Stimulated activated CD4-positive, alpha-beta T cell treated with anti-CD3 and anti-CD28 coated beads, Interleukin-4, amount 100 ng/mL, for 48 hours (primary cell): ENCODE measurements at regions not wholly inside any gene's neighbourhood (a gene's known extent, or its start where the extent isn't known, plus 50 kb on each side); places are given as distances from the start of the nearest gene placed in this dataset.
"Not testable (repeated sequence)": the region's sequence is repeated elsewhere in the genome, so short reads cannot be mapped to it uniquely, and the experiment has no call there.

ENCODE experiments used
- DNase-seq, 2 donors: peaks; one replicate each; pipeline ENCODE4 v3.0.0-alpha.2; 2020; ENCODE audit warnings: low read depth in 2 of 2

- no peak for DNase-seq
These were observed 122.1 kb downstream of the ARL4C start for GRCh38 chr2:234374736-234375135.

- DNase-seq, result no peak
These were observed 122.8 kb downstream of the ARL4C start for GRCh38 chr2:234374150-234374508.

GRCh38 chr2:234373481-234374149 lies 123.3 kb downstream of the ARL4C start:
- no peak for DNase-seq

GRCh38 chr2:234373060-234373459 lies 123.8 kb downstream of the ARL4C start:
- no peak for DNase-seq

GRCh38 chr2:234372506-234372905 lies 124.4 kb downstream of the ARL4C start:
- no peak for DNase-seq

GRCh38 chr2:234368861-234369261 lies 128.0 kb downstream of the ARL4C start:
- DNase-seq, result peak; percentile 24 to 32

GRCh38 chr2:234366891-234367290 lies 130.0 kb downstream of the ARL4C start:
- DNase-seq, result no peak

- DNase-seq, result no peak
These were observed 132.2 kb downstream of the ARL4C start for GRCh38 chr2:234364661-234365060.

- DNase-seq, result no peak
These were observed 133.1 kb downstream of the ARL4C start for GRCh38 chr2:234363647-234364294.

GRCh38 chr2:234363011-234363487 lies 133.8 kb downstream of the ARL4C start:
- DNase-seq, result no peak

GRCh38 chr2:234360313-234360975 lies 136.4 kb downstream of the ARL4C start:
- not testable (repeated sequence) for DNase-seq

- no peak for DNase-seq
These were observed 139.2 kb downstream of the ARL4C start for GRCh38 chr2:234357666-234358065.

- no peak for DNase-seq
These were observed 141.0 kb downstream of the ARL4C start for GRCh38 chr2:234355808-234356365.

- no peak for DNase-seq
These were observed 141.7 kb downstream of the ARL4C start for GRCh38 chr2:234355021-234355720.

GRCh38 chr2:234352270-234352669 lies 144.6 kb downstream of the ARL4C start:
- DNase-seq, result no peak

- not testable (repeated sequence) for DNase-seq
These were observed 145.0 kb downstream of the ARL4C start for GRCh38 chr2:234351866-234352265.

GRCh38 chr2:234348081-234348480 lies 148.8 kb downstream of the ARL4C start:
- no peak for DNase-seq

GRCh38 chr2:234345921-234346320 lies 151.0 kb downstream of the ARL4C start:
- DNase-seq, result no peak

GRCh38 chr2:234344012-234344411 lies 152.9 kb downstream of the ARL4C start:
- DNase-seq, result no peak

- DNase-seq, result no peak
These were observed 153.5 kb downstream of the ARL4C start for GRCh38 chr2:234343372-234343771.

GRCh38 chr2:234341306-234341985 lies 155.4 kb downstream of the ARL4C start:
- no peak for DNase-seq
